Effector memory CD4-positive, alpha-beta T cell (primary cell): ENCODE measurements at regions not wholly inside any gene's neighbourhood (a gene's known extent, or its start where the extent isn't known, plus 50 kb on each side); places are given as distances from the start of the nearest gene placed in this dataset.

Source experiments
- DNase-seq, 3 donors: peaks; one replicate each; pipeline ENCODE4 v3.0.0-alpha.2; 2020
- H3K27ac ChIP-seq: 2 replicates; pipeline ENCODE4 v1.7.0; 2013; ENCODE audit warnings: mild to moderate bottlenecking, low read length, moderate library complexity; ENCODE audit not compliant: insufficient read depth, poor library complexity, severe bottlenecking
- H3K27me3 ChIP-seq: replicated peaks from 2 replicates; pipeline ENCODE4 v1.7.0; 2013; ENCODE audit warnings: mild to moderate bottlenecking, low read length; ENCODE audit not compliant: insufficient read depth, control insufficient read depth, poor library complexity, severe bottlenecking
- H3K36me3 ChIP-seq: 2 replicates; pipeline ENCODE4 v1.7.0; 2013; ENCODE audit warnings: mild to moderate bottlenecking, low read length, moderate library complexity; ENCODE audit not compliant: control insufficient read depth, insufficient read depth
- H3K4me1 ChIP-seq: 2 replicates; pipeline ENCODE4 v1.7.0; 2013; ENCODE audit warnings: low read length, mild to moderate bottlenecking; ENCODE audit not compliant: control insufficient read depth, insufficient read depth, poor library complexity, severe bottlenecking
- H3K4me3 ChIP-seq: 2 replicates; pipeline ENCODE4 v1.7.0; 2013; ENCODE audit warnings: low read length, low read depth, mild to moderate bottlenecking; ENCODE audit not compliant: insufficient read depth, poor library complexity, severe bottlenecking
- H3K9me3 ChIP-seq: 2 replicates; pipeline ENCODE4 v1.7.0; 2013; ENCODE audit warnings: mild to moderate bottlenecking, low read length, moderate library complexity; ENCODE audit not compliant: control insufficient read depth

- Histone ChIP-seq H3K36me3 (no peaks in the 10 kb centered on the region), H3K4me3 (no peak overlapping the region), H3K4me1 (no peaks in the 10 kb centered on the region), H3K27ac (no peak overlapping the region), H3K9me3 (no peaks in the 10 kb centered on the region), H3K27me3 (no peaks in the 10 kb centered on the region)
- no peak for DNase-seq
Observed at GRCh38 chr5:113682497-113683136, 169.1 kb downstream of the YTHDC2 start.

GRCh38 chr5:113683211-113683610 is 169.7 kb downstream of the YTHDC2 start:
- DNase-seq: no peak
- no peaks in the 10 kb centered on the region for H3K27me3 ChIP-seq
- no peak overlapping the region for H3K4me3 ChIP-seq
- H3K36me3 ChIP-seq: no peaks in the 10 kb centered on the region
- H3K4me1 ChIP-seq: no peaks in the 10 kb centered on the region
- H3K9me3 ChIP-seq: no peaks in the 10 kb centered on the region
- H3K27ac ChIP-seq: no peak overlapping the region

GRCh38 chr5:113686599-113686998 is 173.1 kb downstream of the YTHDC2 start:
- no peak for DNase-seq
- H3K27ac ChIP-seq: no peak overlapping the region
- no peaks in the 10 kb centered on the region for H3K4me1 ChIP-seq
- no peaks in the 10 kb centered on the region for H3K9me3 ChIP-seq
- no peaks in the 10 kb centered on the region for H3K36me3 ChIP-seq
- no peaks in the 10 kb centered on the region for H3K27me3 ChIP-seq
- no peak overlapping the region for H3K4me3 ChIP-seq

GRCh38 chr5:113689647-113690046 is 176.2 kb downstream of the YTHDC2 start:
- no peak overlapping the region for H3K27ac ChIP-seq
- H3K27me3 ChIP-seq: no peaks in the 10 kb centered on the region
- no peak overlapping the region for H3K4me3 ChIP-seq
- no peaks in the 10 kb centered on the region for H3K36me3 ChIP-seq
- no peaks in the 10 kb centered on the region for H3K4me1 ChIP-seq
- no peaks in the 10 kb centered on the region for H3K9me3 ChIP-seq
- DNase-seq: no peak

- Histone ChIP-seq H3K27me3 (no peaks in the 10 kb centered on the region), H3K4me1 (no peaks in the 10 kb centered on the region), H3K9me3 (no peaks in the 10 kb centered on the region), H3K27ac (no peak overlapping the region), H3K4me3 (no peak overlapping the region), H3K36me3 (no peaks in the 10 kb centered on the region)
- no peak for DNase-seq
Observed at GRCh38 chr5:113692466-113692865, 179.0 kb downstream of the YTHDC2 start.

- DNase-seq: no peak
- no peaks in the 10 kb centered on the region for H3K9me3 ChIP-seq
- H3K4me3 ChIP-seq: no peak overlapping the region
- H3K36me3 ChIP-seq: no peaks in the 10 kb centered on the region
- no peaks in the 10 kb centered on the region for H3K4me1 ChIP-seq
- no peaks in the 10 kb centered on the region for H3K27me3 ChIP-seq
- no peak overlapping the region for H3K27ac ChIP-seq
Observed at GRCh38 chr5:113692891-113693457, 179.5 kb downstream of the YTHDC2 start.

- no peaks in the 10 kb centered on the region for H3K27me3 ChIP-seq
- no peak overlapping the region for H3K4me3 ChIP-seq
- no peaks in the 10 kb centered on the region for H3K9me3 ChIP-seq
- H3K4me1 ChIP-seq: no peaks in the 10 kb centered on the region
- no peak overlapping the region for H3K27ac ChIP-seq
- no peaks in the 10 kb centered on the region for H3K36me3 ChIP-seq
- no peak for DNase-seq
Observed at GRCh38 chr5:113693701-113694100, 180.2 kb downstream of the YTHDC2 start.

- Histone ChIP-seq H3K36me3 (no peaks in the 10 kb centered on the region), H3K4me1 (no peaks in the 10 kb centered on the region), H3K27me3 (no peaks in the 10 kb centered on the region), H3K27ac (no peak overlapping the region), H3K4me3 (no peak overlapping the region), H3K9me3 (no peaks in the 10 kb centered on the region)
- DNase-seq: no peak
Observed at GRCh38 chr5:113694576-113694975, 181.1 kb downstream of the YTHDC2 start.

GRCh38 chr5:113703266-113703665 is 189.8 kb downstream of the YTHDC2 start:
- H3K9me3 ChIP-seq: peaks cover 3% of the 10 kb centered on the region
- H3K4me1 ChIP-seq: no peaks in the 10 kb centered on the region
- H3K36me3 ChIP-seq: no peaks in the 10 kb centered on the region
- H3K27ac ChIP-seq: no peak overlapping the region
- no peak for DNase-seq
- no peaks in the 10 kb centered on the region for H3K27me3 ChIP-seq
- H3K4me3 ChIP-seq: no peak overlapping the region

GRCh38 chr5:113705657-113706056 is 192.2 kb downstream of the YTHDC2 start:
- Histone ChIP-seq H3K27ac (no peak overlapping the region), H3K9me3 (peaks cover 3% of the 10 kb centered on the region), H3K36me3 (no peaks in the 10 kb centered on the region), H3K27me3 (no peaks in the 10 kb centered on the region), H3K4me1 (no peaks in the 10 kb centered on the region), H3K4me3 (no peak overlapping the region)
- DNase-seq: no peak
